Activated T-cell treated with anti-CD3 and anti-CD28 coated beads for 24 hours (primary cell): ENCODE measurements at regions not wholly inside any gene's neighbourhood (a gene's known extent, or its start where the extent isn't known, plus 50 kb on each side); places are given as distances from the start of the nearest gene placed in this dataset.

Experiments used
- DNase-seq: peaks from one replicate; pipeline ENCODE4 v3.0.0-alpha.2; 2020; ENCODE audit warnings: low read depth

DNA sequence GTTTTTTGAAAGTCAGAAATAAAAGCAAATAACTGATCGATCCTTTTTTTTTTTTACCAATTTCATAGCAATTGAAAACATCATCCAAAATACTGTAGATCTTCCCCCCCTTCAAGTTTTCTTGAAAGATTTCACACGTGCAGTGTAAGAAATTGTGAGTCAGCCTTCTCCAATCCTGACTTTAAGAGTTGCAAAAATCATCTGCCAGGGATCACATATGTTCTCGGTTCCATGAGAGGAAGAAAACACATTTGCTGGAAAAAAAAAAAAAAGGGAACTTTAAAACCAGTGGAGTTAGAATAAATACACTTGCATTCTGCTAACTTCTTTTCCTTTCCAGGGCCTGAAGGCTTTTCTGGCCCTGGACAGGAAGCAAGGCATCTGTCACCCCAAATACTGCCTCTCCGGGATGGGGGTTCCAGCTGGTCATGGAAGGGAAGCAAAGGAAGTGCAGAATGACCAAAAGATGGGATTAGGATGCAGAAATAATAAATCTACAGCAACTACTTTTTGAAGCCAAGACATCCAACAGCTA lies 198.4 kb upstream of the KIAA1217 start:
- DNase-seq = no peak

DNA sequence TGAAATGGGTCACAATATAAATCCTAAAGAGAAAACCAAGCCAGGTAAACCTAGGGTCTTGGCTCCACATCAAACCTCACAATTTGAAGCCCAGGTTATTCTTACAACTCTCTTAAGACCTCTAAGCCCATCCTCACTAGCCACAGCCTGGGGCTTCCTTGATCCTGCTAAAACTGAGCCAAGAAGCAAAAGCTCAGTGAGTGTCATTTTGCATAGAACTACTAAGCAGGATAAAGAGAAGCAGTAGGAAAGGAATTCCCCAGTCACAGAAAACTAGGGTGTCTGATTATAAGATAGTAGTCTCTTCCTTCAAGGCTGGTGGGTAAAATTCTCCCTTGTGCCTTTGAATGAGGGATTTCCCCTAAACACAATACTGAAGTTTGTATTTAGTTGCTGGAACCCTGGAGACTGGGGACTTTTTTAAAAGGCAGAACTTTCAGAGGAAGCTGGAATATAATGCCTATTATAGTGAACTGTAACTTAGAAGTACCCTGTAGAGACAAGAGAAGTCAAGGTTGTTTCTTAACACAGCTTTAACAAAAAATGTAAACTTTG lies 196.6 kb upstream of the KIAA1217 start:
- DNase-seq = no peak

DNA sequence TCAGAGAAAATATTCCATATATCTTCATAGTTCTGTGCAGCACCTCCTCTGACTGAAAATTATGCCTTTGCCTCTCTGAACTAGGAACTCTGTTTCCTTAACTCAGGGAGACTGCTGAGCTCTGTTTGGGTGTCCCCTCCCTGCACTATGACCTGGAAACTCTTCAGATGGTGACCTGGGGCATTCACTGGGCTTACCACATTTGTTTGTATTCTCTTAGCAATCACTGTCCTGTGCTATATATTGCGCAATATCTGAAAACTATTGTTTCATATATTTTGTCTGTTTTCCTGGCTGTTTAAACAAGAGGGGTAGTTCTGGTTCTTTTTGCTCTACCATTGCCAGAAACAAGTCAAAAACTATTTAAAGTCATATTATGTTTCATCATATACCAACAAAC lies 181.8 kb upstream of the KIAA1217 start:
- no peak for DNase-seq

DNA sequence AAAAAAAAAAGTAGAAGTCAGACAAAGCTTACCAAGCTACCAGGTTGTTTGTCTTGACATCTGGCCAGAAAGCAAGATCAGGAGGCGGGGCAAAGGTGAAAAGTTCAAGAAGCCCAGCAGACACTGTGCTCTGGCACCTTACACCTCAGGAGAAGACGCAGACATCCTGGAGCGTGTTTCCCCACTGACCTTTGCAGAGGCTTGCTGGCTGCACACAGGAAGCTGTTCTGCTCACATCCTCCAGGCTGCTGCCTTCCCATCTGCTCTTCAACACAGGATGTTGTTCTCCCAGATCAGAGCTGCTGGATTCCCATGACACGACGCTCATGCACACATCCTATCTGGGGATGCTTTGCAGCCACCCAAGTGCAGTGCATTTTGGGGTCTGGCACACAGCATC lies 174.4 kb upstream of the KIAA1217 start:
- no peak for DNase-seq

DNA sequence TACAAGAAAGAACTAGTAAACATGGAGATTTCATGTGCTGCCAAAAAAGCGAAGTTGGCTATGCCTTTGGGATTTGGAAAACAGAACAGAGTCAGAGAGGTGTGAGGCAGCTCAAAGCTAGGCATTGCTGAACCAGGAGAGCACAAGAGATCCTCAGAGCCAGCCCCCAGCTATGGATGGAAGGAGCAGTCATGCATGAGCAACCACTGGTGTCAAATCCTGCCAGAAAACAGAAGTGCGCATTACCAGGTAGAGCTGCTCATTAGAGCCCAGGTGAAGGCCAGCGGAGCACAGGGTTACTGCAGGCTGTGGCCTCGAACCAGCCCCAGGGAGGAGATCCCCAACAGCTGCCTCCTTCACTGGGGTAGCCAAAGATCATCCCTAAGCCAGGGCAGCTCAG lies 173.2 kb upstream of the KIAA1217 start:
- no peak for DNase-seq

DNA sequence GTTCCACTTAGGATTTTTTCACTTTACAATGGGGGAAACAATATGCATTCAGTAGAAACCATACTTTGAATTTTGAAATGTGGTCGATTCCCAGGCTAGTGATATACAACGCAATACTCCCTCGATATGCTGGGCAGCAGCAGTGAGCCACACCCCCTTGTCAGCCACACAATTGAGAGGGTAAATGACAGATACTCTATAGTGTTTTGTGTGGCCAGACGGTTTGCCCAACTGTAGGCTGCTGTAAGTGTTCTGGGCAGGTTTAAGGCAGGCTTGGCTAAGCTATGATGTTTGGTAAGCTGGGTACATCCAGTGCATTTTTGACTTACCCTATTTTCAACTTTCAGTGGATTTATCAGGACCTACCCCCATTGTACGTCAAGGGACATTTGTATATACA lies 169.6 kb upstream of the KIAA1217 start:
- DNase-seq = no peak

DNA sequence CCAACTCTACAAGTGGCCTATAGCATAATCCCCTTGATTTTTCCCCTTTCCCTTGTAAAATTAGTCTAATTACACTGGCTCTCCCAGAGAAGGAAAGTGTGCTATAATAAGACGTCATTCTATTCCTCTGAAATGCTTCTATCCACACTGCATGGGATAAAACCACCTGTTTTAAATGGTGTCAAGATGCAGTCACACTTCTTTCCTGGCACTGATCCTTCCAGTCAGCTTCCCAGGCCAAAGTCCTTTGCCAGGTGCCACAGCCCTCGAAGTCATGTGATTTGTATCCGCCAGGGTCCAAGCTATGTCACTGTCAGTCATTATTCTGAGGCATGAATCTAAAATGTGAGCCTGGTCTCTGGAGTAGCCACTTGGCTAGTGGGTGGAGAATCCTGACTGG lies 169.0 kb upstream of the KIAA1217 start:
- no peak for DNase-seq

DNA sequence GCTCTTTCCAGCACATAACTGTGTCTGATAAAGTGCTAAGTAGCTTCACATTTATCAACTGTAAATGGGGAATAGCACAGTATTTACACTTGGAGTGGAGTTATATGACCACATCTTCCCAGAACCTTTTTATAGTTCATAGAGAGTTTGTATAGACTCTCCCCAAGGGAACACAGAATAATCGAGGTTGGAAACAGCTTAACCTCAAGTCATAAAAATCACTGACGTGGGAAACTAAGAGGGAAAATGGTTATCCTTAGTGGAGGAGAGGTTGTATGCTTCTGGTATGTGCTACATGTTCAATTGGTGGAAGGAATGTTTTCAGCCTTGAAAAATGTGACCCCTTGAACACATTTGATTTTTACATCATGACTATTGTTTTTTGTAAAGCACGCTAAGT lies 167.9 kb upstream of the KIAA1217 start:
- no peak for DNase-seq

DNA sequence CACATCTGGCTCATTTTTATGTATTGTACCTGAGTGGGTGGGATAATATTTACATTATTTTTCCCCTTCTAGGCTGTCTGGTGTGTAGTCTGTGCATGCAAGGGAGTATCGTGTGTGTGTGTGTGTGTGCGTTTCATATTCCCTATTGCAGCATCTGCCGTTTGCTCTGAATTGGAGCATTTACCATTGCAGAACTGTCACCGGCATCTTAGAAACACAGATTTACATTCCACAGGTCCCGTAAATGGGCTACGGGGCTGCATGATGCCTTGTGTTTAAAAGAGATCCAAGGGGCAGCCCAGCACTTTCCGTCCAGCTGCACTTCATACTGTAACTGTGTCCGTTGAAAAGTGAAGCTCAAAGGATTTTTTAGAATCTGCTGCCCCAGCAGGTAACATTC lies 167.1 kb upstream of the KIAA1217 start:
- no peak for DNase-seq

DNA sequence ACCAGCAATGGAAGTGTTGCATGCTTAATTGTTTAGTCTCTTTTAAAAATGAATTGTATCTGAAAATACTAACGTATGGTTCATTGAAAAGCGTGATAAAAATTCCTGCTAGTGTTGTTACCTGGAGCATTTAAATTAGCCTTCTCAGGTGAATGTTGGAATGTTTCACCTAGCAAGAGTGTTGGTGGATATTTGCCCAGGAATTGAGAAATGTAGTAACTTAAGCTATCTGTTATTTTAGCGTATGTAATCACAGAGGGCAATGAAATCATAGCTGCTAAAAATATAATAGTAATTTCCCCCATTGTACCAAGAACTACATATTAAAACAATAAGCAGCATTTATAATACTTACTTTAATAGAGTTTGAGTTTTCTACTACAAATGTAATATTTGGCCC lies 166.1 kb upstream of the KIAA1217 start:
- DNase-seq = no peak

DNA sequence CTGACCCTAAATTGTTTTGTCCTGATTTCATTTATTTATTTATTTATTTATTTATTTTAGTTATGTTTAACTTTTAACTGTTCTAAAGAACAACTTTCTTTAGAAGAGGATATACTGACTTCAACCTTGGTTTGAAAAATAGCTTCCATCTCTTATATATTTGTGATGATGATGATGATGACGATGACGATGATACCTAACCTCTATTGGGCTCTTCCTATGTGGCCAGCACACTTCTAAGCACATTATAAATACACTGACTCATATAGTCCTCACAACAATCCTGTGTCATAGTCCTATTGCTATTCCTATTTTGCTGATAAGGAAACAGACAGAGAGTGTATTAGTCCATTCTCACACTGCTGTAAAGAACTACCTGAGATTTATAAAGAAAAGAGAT lies 162.9 kb upstream of the KIAA1217 start:
- no peak for DNase-seq

DNA sequence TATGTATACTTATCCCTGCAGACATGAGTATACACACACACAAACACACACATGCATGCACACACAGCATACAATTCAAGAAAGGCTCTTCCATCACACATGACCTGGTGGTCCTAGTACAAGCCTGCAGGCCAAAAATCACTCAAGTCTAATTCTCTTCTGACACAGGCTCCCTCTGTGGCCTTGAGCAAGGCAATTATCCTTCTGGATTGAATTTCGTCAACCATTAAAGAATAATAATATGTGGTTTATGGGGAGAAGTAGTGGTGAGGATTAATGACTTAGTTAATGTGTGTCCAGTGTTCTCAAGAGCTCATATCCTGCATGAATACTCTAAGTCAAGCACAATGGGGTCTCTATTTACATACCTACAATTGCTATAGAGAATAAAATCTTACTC lies 161.8 kb upstream of the KIAA1217 start:
- no peak for DNase-seq

DNA sequence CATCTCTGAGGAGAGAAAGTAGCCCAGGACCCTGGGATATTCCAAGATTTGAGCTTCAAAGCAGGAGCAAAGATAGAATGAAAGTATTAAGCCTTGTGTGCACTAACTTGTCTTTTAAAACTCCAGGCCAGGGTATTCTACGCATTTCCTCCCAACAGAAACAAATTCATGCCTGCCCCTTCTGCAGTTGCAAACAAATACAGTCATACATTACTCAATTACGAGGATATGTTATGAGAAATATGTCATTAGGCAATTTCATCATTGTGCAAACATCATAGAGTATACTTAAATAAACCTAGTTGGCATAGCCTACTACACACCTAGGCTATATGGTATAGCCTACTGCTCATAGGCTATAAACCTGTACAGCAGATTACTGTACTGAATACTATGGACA lies 154.5 kb upstream of the KIAA1217 start:
- no peak for DNase-seq

DNA sequence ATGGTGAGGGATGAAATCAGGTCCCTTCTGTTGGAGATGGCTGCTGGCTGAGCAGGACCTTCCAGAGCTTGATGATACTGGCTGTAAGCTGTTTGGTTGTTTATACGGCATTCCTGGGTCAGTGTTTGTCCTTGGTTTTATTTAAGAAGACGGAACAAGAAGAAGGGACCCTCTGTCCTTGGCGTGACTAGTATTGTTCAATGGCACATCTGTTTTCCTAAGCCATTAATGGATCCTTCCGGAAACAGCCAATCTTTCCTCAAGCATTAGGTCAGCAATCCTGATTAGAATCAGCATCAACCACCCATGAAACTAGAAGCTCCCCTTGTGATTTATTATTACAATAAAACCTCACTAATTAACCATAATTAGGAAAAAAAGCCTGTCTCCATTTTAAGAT lies 128.7 kb upstream of the KIAA1217 start:
- no peak for DNase-seq

DNA sequence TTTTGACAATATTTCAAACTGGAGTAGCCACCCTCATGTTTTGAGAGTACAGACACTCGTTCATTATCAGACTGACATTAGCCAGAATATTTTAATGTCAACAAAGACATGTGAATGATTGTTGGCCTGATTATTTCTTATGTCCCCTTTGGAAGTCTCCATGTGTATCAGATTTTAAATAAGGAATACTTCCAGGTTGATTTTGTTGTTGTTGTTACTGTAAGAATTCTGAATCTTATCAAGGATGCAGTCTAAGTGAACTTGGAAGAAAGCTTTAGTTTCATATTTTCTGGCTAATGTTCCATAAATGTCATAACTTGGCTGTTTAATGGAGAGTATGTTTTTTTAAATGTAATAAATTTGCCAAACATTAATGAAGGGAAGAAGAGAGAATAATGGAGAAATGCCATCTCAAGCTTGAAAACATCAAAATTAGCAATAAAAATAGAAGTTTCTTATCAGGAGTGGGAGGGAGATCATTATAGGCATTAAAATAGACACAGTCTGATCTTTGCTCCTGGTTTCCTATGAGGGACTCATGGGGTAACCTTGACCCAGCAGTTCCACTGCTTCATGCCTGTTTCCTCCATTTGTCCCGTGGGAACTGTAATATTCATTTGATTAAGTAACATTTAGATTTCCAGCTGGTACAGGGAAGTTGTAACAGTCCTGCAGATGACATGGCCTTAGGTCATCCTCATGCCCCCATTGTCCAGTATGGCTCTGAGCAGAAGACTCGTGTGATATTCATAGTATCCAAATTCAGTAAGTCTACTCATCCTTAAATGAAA lies 122.4 kb upstream of the KIAA1217 start:
- no peak for DNase-seq

DNA sequence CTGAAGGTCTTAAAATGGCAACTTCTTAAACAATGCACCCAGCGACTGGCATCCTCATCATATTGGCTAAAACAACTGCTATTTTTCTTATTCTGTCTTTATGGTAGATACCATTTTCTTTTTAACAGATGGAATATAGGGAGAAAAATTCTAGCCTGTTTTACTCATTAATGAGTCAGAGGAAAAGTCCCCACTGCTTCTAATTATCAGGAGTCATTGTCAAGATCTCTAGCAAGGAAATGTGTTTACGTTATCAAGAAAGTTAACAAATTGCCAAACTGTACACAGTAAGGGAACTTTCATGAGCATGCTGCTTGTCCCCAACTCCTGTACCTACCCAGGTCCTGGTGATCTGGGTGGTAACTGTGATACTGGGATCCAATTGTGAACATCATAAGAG lies 117.7 kb upstream of the KIAA1217 start:
- no peak for DNase-seq

DNA sequence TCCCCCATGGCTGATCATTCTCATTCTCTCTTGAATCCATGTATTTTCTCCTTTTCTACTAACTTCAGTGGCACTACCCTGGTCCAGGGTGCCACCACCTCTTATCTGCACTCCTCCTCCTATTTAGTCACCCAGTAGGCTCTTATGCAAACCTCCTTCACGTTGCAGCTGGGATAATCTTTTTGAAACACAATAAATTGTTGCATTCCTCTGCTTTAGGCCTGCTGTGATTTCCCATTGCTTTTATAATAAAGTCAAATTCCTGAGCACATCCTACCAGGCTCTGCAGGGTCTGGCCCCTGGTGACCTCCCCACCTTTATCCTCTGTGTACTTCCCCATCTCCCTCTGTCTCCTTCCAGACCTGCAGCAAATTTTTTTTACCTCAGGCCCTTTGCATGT lies 112.7 kb upstream of the KIAA1217 start:
- no peak for DNase-seq

DNA sequence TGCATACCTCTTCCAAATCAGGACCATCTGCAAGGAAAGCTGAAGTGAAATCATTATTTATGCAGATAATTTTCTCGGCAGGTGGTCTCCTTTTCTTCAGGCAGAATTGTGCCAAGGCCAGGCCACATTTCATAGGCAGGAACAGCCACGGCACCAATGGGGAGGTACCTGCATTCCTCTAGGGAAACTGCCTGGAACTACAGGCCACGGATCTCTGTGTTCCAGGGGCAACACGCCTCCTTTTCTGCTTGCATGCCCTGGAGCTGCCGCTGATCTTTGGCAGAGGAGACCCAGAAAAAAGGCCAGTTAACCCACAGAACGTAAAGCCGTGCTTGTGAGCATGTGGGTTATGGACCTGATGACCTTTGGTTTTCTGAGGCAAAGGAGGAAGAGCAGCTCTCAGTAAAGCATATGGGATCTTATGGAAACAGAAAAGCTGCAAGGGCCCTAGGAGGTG lies 111.2 kb upstream of the KIAA1217 start:
- DNase-seq = no peak

DNA sequence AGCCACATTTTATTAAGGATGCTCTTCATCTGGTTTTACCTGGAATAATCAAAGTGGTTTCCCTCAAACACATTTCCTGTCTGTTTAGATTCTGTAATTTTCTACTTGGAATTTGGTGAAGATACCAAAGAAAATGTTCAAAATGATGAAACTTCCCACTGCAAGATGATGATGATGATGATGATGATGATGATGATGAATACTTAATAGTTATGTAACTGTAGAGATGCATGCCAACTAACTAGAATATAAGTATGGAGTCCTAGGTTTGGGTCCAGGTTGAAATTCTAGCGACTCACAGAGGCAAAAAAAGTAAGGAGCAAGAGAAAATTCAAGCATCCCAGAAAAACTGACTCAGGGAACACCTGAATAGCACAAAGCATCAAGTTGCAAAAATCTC lies 104.0 kb upstream of the KIAA1217 start:
- DNase-seq = no peak

DNA sequence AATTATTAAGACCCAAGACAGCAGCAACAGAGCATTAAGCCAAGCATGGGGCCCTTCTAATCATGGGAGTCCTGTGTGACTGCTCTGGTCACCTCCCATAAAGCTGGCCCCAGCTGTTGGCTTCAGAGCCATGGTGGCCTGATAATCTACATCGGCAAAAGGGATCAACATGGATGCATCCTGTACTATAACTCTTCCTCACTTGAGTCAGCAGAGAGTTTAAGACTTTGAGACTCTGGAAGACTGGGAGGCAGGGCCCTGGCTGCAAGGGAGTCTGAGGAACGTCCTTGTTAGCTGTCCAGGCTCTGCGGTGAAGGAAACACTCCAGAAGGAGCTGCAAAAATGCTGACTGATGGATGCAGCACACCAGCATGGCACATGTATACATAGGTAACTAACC lies 95.0 kb upstream of the KIAA1217 start:
- DNase-seq = no peak

DNA sequence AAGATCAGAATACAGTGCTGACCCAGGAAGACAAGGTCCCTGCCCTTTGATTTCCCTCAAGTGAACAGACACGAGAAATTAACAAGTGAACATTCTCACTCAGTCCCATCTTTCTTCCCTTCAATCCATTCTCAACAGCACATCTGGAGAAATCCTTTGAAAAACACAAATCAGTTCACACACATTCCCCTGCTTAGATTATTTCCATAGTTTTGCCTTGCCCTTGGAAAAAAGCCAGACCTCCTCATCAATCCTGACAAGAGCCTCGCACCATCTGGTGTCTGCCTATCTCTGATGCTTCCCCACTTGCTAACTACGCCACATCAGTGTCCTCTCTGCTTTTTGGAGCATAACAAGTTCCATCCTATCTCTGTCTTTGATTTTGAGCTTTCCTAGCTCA lies 94.4 kb upstream of the KIAA1217 start:
- DNase-seq = no peak

DNA sequence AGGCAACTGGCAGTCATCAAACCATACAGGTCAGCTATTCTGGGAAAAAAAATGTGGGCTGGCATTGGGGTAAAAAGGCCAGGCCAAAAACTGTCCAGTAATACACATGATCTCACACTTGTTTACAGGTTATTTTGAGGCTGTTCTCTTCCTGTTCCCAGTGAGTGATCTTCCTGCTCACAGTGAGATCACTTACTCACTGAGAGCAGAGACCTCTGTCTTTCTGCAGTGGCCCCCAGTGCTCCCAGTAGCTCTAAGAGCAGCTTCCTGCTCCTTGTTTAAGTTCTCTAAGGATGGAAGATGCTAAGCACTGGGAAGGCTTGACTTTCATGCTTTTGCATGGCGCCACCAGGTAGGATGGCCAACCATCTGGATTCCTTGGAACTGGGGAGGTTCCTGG lies 93.5 kb upstream of the KIAA1217 start:
- no peak for DNase-seq

DNA sequence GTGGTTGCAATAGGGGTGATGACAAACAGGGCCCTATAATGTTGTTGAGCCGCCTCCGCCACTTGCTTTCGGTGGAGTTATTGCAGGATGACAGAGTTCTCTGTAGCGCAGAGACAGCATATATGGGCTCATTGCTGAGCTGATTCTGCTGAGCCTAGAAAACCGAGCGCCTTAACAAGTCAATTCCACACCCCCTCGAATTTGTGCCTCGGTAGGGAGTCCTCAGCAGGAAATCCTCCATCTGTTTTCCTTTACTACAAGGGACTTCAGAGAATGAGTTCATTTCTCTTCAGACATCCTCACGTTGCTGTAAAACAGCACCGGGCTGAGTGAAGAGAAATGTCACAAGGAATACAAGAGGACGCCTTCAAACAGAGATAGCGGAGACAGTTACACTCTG lies 90.7 kb upstream of the KIAA1217 start:
- DNase-seq = no peak

DNA sequence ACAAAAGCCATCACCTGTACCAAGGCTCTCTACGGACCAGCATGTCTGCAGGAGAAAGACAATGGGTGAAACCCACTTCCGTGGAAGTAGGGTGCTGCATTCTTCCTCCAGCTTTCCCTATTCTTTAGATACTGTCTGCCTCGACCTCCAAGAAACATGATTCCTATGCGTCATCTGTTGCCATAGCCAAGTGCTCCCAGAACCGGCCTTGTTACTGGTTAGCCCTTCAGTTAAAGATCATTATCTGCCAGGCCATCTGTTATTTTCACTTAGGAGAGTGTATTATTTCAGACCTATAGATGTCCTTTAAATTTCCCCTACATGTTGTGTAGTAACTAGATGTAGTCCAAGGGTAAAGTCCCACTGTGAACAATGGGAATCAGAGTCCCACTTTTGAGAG lies 89.0 kb upstream of the KIAA1217 start:
- DNase-seq = no peak
